Globus pallidus (tissue), 1 donor: ENCODE measurements at regions not wholly inside any gene's neighbourhood (a gene's known extent, or its start where the extent isn't known, plus 50 kb on each side); places are given as distances from the start of the nearest gene placed in this dataset.

ENCODE experiments used
- DNase-seq: peaks from one replicate; pipeline ENCODE4 v3.0.0-alpha.2; 2015; ENCODE audit warnings: low spot score

DNA sequence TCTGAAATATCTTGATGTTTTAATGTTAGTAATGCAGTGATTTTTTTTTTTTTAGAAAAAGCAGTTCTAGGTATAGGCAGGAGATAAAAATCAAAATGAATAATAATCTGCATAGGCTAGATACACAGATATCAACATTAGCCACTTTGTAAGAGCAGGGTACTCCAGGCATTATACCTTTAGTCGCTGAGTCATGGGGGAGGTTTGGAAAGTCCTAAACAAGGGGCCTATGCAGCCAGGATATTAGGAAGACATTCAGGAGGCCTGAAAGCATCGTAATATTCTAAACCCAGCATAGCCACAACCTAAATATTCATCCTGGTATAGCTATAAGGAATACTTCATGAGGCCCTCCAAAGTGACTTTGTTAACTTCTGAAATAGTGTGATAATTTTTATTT is 258.1 kb upstream of the NECTIN3 start:
- no peak for DNase-seq

DNA sequence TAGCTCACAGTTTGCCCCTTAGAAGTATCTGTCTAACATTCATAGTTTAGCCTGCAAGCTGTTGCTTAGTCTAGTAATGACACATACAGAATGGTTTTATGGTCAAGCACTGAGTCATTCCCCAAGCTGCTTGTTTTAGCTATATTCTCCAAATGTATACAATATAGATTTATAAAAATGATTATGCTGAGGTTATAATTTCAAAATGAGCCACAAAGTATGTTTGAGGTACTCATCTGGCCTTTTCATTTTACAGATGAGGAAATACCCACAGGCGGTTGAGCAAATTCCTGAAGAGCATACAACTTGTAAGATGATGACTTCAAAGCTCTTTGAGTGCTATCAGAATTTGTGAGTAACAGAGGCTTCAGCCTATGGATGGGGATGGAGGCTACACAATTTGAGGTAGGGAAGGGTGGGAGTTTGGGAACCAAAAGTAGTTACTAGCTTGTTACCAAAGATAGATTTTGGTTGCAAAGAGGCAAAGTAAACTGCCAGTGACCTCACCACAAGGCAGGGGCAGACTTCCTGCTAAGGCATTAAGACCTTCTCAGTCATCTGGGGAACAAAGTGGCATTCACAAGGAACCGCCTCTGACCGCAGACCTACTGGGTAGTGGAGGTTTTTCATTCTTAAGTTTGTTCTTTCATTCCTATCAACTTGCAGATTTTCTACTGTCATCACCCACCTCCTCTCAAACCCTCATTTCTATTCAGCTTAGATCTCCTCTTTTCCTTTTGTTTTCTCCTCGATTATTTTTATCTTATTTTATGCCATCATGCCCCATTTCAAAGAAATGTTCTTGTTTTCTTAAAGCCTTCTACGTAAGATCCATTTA is 257.2 kb upstream of the NECTIN3 start:
- DNase-seq: no peak

- no peak for DNase-seq
Measured at GRCh38 chr3:110815008-110815583, 256.5 kb upstream of the NECTIN3 start.

- no peak for DNase-seq
Measured at GRCh38 chr3:110816008-110816407, 255.6 kb upstream of the NECTIN3 start.

GRCh38 chr3:110821586-110821985 is 250.0 kb upstream of the NECTIN3 start:
- no peak for DNase-seq

DNA sequence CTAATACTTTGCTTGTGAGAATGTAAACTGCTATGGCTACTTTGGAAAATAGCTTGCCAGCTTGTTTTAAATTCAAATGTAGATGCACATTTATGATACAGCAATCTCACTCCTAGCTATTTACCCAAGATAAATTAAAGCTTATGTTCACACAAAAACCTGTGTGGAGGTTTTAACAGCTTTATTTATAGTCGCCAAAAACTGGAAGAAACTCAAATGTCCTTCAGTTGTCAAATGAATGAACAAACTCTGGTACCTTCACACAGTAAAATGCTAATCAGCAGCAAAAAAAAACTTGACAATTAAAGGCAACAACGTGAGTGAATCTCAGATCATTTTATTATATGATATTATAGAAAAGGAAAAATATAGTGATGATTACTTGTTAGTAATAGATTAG is 248.6 kb upstream of the NECTIN3 start:
- DNase-seq: no peak

- no peak for DNase-seq
Measured at GRCh38 chr3:110846971-110847370, 224.6 kb upstream of the NECTIN3 start.

- no peak for DNase-seq
Measured at GRCh38 chr3:110849064-110849463, 222.6 kb upstream of the NECTIN3 start.

GRCh38 chr3:110851736-110852135 is 219.9 kb upstream of the NECTIN3 start:
- no peak for DNase-seq

DNA sequence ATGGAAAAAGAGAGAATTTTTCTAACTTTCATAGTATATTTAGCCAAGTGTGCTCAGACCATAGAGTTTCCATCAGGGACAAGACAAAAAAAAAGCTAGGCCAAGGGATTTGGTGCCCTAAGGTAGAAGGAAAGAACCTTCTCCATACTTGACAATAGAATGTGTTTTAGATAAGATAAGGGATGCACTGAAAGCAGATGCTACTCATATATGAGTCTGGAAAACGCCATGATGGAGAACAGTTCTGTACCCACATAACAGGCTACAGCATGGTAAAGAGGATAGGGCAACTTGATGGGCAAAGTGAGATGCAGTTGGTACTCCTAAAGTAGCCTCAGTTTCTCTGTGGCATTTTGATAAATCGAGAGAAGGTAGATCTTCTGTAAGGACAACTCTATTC is 216.4 kb upstream of the NECTIN3 start:
- DNase-seq: no peak

DNA sequence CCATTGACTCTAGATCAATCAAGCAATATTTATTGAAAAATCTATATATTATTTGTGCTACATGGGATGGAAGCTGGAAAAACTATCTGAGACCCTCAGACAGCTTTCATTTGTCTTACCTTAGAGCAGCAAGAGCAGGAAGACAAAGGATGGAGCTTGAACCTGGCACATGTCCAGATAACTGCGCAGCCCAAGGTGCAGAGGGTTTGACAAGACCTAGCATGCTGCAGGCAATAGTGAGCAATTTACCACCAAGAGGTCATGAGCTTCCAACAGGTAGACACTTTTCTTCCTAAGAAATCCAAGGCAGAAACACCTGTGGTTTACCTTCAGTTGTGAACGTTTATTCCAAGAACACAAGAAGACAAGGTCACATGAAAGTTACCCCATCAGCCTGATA is 214.7 kb upstream of the NECTIN3 start:
- DNase-seq: no peak

DNA sequence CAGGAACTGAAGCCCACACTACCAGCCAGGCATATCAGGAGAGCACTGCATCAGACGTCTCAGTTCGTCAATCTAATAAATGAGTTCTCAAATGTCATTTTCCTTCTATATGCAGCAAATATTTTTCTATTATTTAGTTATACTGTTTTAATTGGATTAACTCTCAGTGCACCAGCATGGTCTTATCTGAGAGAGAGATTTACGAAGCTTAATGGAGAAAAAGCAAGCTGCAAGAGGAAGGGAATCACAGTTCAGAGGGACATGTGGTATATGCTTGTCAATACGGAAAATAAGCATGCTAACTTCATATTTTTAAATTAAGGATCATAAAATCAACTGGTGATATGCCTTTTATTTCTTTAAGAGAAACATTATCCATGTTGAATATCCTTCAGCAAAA is 213.1 kb upstream of the NECTIN3 start:
- no peak for DNase-seq

GRCh38 chr3:110859336-110859735 is 212.3 kb upstream of the NECTIN3 start:
- DNase-seq: no peak

GRCh38 chr3:110859993-110860392 is 211.6 kb upstream of the NECTIN3 start:
- DNase-seq: no peak

DNA sequence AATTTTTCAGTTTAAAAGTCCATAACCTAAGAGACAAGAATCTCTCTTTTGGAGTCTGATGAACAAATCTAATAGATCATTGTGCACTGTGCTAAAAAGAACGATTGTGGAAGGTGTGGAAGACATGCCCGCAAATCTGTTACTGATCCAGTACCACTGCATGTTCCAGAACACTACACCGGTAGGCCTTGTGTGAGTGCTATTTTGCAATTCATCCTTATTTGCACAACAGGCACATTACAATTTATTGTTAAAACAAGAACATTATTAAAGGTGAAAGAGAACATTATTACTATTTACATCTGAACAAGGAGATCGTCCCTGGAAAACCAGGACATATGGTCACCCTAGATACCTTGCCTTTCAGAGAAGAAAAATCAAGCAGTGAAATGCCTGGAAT is 205.7 kb upstream of the NECTIN3 start:
- no peak for DNase-seq

- no peak for DNase-seq
Measured at GRCh38 chr3:110868106-110868505, 203.5 kb upstream of the NECTIN3 start.

- DNase-seq: no peak
Measured at GRCh38 chr3:110869736-110870135, 201.9 kb upstream of the NECTIN3 start.

DNA sequence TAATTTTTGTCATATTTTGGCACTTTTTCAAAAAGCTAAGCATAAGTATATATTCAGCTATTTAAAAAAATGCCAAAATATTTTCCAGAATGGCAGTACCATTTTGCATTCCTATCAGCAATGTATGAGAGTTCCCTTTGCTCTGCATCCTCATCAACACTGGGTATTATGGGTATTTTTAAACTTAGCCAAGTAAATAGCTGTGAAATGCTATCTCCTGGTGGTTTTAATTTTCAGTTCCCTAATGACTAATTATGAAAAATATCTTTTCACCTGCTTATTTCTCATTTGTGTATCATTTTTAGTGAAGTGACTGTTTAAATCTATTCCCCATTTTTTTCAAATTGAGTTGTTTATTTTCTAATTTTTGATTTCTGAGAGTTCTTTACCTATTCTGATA is 199.7 kb upstream of the NECTIN3 start:
- no peak for DNase-seq

GRCh38 chr3:110878692-110879091 is 192.9 kb upstream of the NECTIN3 start:
- no peak for DNase-seq

GRCh38 chr3:110881069-110881468 is 190.5 kb upstream of the NECTIN3 start:
- peak; percentile 41 for DNase-seq

GRCh38 chr3:110886222-110886893 is 185.3 kb upstream of the NECTIN3 start:
- DNase-seq: no peak

GRCh38 chr3:110887176-110887575 is 184.4 kb upstream of the NECTIN3 start:
- no peak for DNase-seq
